Spleen (tissue), 11 donors: ENCODE measurements at regions not wholly inside any gene's neighbourhood (a gene's known extent, or its start where the extent isn't known, plus 50 kb on each side); places are given as distances from the start of the nearest gene placed in this dataset.
"Not testable (repeated sequence)": the region's sequence is repeated elsewhere in the genome, so short reads cannot be mapped to it uniquely, and the experiment has no call there.

Experiments used
- DNase-seq: peaks from one replicate; pipeline ENCODE4 v3.0.0-alpha.2; 2020
- H3K27ac ChIP-seq, 8 donors: fragments of 200-600 bp; sonication (generic) in 7 of 8; 1 replicate in 4 of 8; 2 replicates in 4 of 8; pipeline versions ENCODE4 v1.5.0 to v1.8.0; 2016 to 2021; ENCODE audit warnings: inconsistent platforms in 4 of 8, mild to moderate bottlenecking in 4 of 8, moderate library complexity in 1 of 8
- H3K27me3 ChIP-seq, 7 donors: fragments of 200-600 bp; sonication (generic) in 6 of 7; replicated peaks in 1 of 7; 1 replicate in 4 of 7; 2 replicates in 3 of 7; pipeline versions ENCODE4 v1.5.0 to v1.8.0; 2016 to 2021; ENCODE audit warnings: inconsistent platforms in 3 of 7, mild to moderate bottlenecking in 1 of 7
- H3K36me3 ChIP-seq, 6 donors: fragments of 200-600 bp; sonication (generic) in 5 of 6; 1 replicate in 4 of 6; 2 replicates in 2 of 6; pipeline versions ENCODE4 v1.5.0 to v1.8.0; 2016 to 2021; ENCODE audit warnings: inconsistent platforms in 2 of 6
- H3K4me1 ChIP-seq, 6 donors: fragments of 200-600 bp; sonication (generic) in 5 of 6; 1 replicate in 3 of 6; 2 replicates in 3 of 6; pipeline versions ENCODE4 v1.5.0 to v1.8.0; 2016 to 2021; ENCODE audit warnings: inconsistent platforms in 3 of 6
- H3K4me3 ChIP-seq, 8 donors: fragments of 200-600 bp; sonication (generic) in 7 of 8; 1 replicate in 4 of 8; 2 replicates in 4 of 8; pipeline versions ENCODE4 v1.5.0 to v1.8.0; 2016 to 2021; ENCODE audit warnings: inconsistent platforms in 4 of 8, mild to moderate bottlenecking in 4 of 8, moderate library complexity in 2 of 8
- H3K9me3 ChIP-seq, 8 donors: fragments of 200-600 bp; sonication (generic) in 7 of 8; 1 replicate in 4 of 8; 2 replicates in 4 of 8; pipeline versions ENCODE4 v1.5.0 to v1.8.0; 2016 to 2021; ENCODE audit warnings: inconsistent platforms in 4 of 8
- CTCF ChIP-seq, 11 experiments: fragments of 200-600 bp in 7 of 11; fragments of 450-650 bp in 4 of 11; sonication (generic) in 4 of 11; IDR thresholded peaks in 8 of 11; conservative IDR thresholded peaks in 3 of 11; 1 replicate in 7 of 11; 2 replicates in 4 of 11; pipeline versions ENCODE4 v1.4.0 to v1.8.0; 2016 to 2021; ENCODE audit warnings: antibody characterized with exemption in 11 of 11, inconsistent platforms in 4 of 11, mild to moderate bottlenecking in 1 of 11
- POLR2A ChIP-seq, 3 donors: fragments of 450-650 bp; IDR thresholded peaks; one replicate each; pipeline ENCODE4 v1.5.1; 2017; ENCODE audit warnings: antibody characterized with exemption in 3 of 3, mild to moderate bottlenecking in 1 of 3
- POLR2AphosphoS5 ChIP-seq, 3 donors: sonication (generic); formaldehyde crosslinking; IDR thresholded peaks; one replicate each; pipeline ENCODE4 v1.5.1; 2017; ENCODE audit warnings: antibody characterized with exemption in 3 of 3
- WGBS, 5 donors: extraction: QIAGEN DNeasy Blood & Tissue Kit in 3 of 5; methylation state at CpG; one replicate each; pipeline versions ENCODE4 v1.1.5 to v1.1.7; 2013 to 2018; 5-methylcytosine and 5-hydroxymethylcytosine counted together
- intact Hi-C: fragments of 100-400 bp; cut with DNase I; formaldehyde crosslinking; loops from one replicate; pipeline ENCODE4 v1.15.0; 2023; ENCODE audit warnings: low total_unique reads
- donor health status: healthy with polysubstance abuse.
- donor health status: DM: no; HTN: no; CAD: no; lungs with moderate emphysema.
- donor health status: DM: no; HTN: no; CAD: no.
- donor health status: Bipolar disorder and iron deficiency.
- donor health status: healthy.
- donor health status: DM: no; HTN: no; CAD: no.
- donor health status: DM: yes; HTN: yes; CAD: no.

- intact Hi-C loops = no loop called here
- TF ChIP-seq POLR2A (IDR thresholded peaks at IDR 0.05) (no peak), CTCF (IDR thresholded peaks at IDR 0.05 in 8 of 11, conservative IDR thresholded peaks at IDR 0.05 in 3 of 11) (no peak), POLR2AphosphoS5 (IDR thresholded peaks at IDR 0.05) (no peak)
- no peak overlapping the region for H3K4me3 ChIP-seq
- H3K9me3 ChIP-seq = peaks cover 0 to 15% (median 6%) of the 10 kb centered on the region in 8 donors
- no peaks in the 10 kb centered on the region for H3K4me1 ChIP-seq
- 51 to 75% (median 59%) methylated on average over 2 of the region's 2 CpGs for WGBS, 5 donors
- H3K27me3 ChIP-seq = no peaks in the 10 kb centered on the region
- no peak for DNase-seq
- H3K27ac ChIP-seq = no peak overlapping the region
- no peaks in the 10 kb centered on the region for H3K36me3 ChIP-seq
These were observed 289.4 kb upstream of the MEIS1 start for GRCh38 chr2:66145490-66145889.

- H3K36me3 ChIP-seq, intact Hi-C loops, DNase-seq, H3K4me3 ChIP-seq, H3K27me3 ChIP-seq, H3K9me3 ChIP-seq, H3K4me1 ChIP-seq, H3K27ac ChIP-seq: not testable (repeated sequence)
- WGBS, 5 donors = 82 to 90% (median 85%) methylated on average over 4 to 7 of the region's 7 CpGs
These were observed 290.6 kb upstream of the MEIS1 start for GRCh38 chr2:66144324-66144723.

GRCh38 chr2:66137606-66138130, 297.3 kb upstream of the MEIS1 start:
- no peaks in the 10 kb centered on the region for H3K36me3 ChIP-seq
- H3K27me3 ChIP-seq = no peaks in the 10 kb centered on the region
- no peak for DNase-seq
- 71 to 87% (median 81%) methylated on average over 5 of the region's 5 CpGs for WGBS, 5 donors
- H3K9me3 ChIP-seq = peaks cover 0 to 6% (median 0%) of the 10 kb centered on the region in 8 donors
- TF ChIP-seq POLR2A (IDR thresholded peaks at IDR 0.05) (no peak), POLR2AphosphoS5 (IDR thresholded peaks at IDR 0.05) (no peak), CTCF (IDR thresholded peaks at IDR 0.05 in 8 of 11, conservative IDR thresholded peaks at IDR 0.05 in 3 of 11) (no peak)
- no peak overlapping the region for H3K4me3 ChIP-seq
- H3K27ac ChIP-seq = no peak overlapping the region
- intact Hi-C loops = no loop called here
- H3K4me1 ChIP-seq = no peaks in the 10 kb centered on the region

- intact Hi-C loops = no loop called here
- H3K9me3 ChIP-seq = peaks cover 0 to 6% (median 0%) of the 10 kb centered on the region in 8 donors
- no peaks in the 10 kb centered on the region for H3K4me1 ChIP-seq
- no peaks in the 10 kb centered on the region for H3K36me3 ChIP-seq
- no peak for DNase-seq
- H3K27me3 ChIP-seq = no peaks in the 10 kb centered on the region
- TF ChIP-seq POLR2A (IDR thresholded peaks at IDR 0.05) (no peak), POLR2AphosphoS5 (IDR thresholded peaks at IDR 0.05) (no peak), CTCF (IDR thresholded peaks at IDR 0.05 in 8 of 11, conservative IDR thresholded peaks at IDR 0.05 in 3 of 11) (no peak)
- 74 to 83% (median 81%) methylated on average over 4 of the region's 4 CpGs for WGBS, 5 donors
- H3K27ac ChIP-seq = no peak overlapping the region
- no peak overlapping the region for H3K4me3 ChIP-seq
These were observed 300.7 kb upstream of the MEIS1 start for GRCh38 chr2:66134138-66134701.
